ENCODE measurements at regions not wholly inside any gene's neighbourhood (a gene's known extent, or its start where the extent isn't known, plus 50 kb on each side); places are given as distances from the start of the nearest gene placed in this dataset.
"Not testable (repeated sequence)": the region's sequence is repeated elsewhere in the genome, so short reads cannot be mapped to it uniquely, and the experiment has no call there.

- no peak for DNase-seq
Measured at GRCh38 chr14:101251812-101252442, 309.4 kb upstream of the DIO3 start.

- DNase-seq: peak; percentile 10
Measured at GRCh38 chr14:101252443-101253214, 308.7 kb upstream of the DIO3 start.

DNA sequence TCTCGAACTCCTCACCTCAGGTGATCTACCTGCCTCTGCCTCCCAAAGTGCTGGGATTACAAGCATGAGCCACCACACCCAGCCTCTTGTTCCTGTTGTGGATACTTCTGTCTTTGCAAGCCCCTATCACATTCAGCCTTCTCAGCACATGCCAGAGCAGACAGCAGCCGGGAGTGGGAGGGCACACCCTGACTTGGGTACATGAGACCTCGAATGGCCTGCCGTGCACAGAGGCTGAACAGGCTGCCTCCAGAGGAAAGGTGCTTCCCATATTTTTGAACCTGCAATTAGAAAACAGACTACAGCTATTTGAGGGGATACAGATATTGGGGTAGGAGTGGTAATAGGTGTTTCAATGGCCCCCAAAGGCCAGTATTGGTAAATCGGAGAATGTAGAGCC, 307.3 kb upstream of the DIO3 start:
- DNase-seq: no peak

- peak; percentile 28 for DNase-seq
Measured at GRCh38 chr14:101254805-101255764, 306.2 kb upstream of the DIO3 start.

DNA sequence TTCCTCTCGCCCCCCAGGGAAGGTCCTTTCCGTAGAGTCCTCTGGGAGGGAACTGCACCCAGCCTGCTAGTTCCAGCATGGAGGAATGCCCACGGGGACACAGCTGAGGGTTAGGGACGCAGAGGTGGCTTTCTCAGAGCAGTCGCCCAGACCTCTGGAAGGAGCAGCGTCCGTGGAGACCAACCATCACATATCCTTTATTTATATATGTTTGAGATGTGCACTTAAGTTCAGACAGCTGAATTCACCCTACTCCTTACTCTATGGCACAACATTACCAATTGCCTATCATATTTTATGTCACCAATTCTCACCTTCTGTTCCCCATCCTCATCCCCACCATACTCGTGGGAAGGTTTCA, 305.6 kb upstream of the DIO3 start:
- no peak for DNase-seq

- no peak for DNase-seq
Measured at GRCh38 chr14:101256266-101256665, 305.0 kb upstream of the DIO3 start.

DNA sequence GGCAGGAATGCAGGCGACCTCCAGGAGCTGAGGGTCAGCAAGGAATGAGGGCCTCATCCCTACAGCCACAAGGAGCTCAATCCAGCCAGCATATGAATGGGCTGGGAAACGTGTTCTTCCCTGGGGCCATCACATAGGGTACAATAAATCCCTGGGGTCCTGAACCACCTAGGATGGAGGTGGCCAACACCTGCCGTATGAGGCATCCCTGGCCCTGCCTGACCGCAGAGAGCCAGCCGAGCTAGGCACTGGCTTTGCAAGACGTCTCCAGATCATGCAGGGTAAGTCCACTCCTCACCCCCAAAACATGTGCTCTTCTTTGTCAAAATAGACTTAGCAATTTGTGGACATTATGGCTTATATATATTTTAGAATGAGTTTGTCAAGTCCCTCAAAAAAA, 303.7 kb upstream of the DIO3 start:
- DNase-seq: no peak

DNA sequence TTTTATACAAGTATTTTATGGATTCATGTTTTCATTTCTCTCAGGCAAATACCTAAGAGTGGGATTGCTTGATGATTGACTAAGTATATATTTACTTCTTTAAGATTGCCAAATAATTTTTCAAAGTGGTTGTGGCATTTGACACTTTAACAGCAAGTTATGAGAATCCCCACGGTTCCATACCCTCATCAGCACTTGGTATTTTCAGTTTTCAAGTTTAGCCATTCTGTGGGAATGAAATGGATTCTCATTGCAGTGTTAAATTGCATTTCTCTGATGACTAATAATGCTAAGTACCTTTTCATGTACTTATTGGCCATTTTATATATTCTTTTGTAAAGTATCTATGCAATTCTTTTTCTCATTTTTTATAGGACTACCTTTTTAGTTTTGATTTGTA, 301.5 kb upstream of the DIO3 start:
- DNase-seq: no peak

- DNase-seq: not testable (repeated sequence)
Measured at GRCh38 chr14:101266441-101266840, 294.9 kb upstream of the DIO3 start.

DNA sequence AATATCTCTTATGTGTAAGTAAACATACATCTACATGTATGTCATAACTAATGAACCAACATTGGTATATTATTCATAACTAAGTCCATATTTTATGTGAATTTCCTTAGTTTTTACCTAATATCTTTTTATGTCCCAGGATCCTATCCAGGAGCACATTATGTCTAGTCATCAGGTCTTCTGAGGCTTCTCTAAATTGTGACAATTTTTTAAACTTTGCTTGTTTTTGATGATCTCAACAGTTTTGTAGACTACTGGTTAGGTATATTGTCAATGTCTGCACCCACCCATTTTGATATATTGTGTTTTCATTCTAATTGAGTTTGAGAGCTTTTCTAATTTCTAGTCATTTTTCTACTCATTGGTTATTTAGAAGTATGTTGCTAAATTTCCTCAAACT, 288.2 kb upstream of the DIO3 start:
- no peak for DNase-seq

GRCh38 chr14:101276309-101277091, 284.8 kb upstream of the DIO3 start:
- no peak for DNase-seq

- no peak for DNase-seq
Measured at GRCh38 chr14:101282418-101282817, 278.9 kb upstream of the DIO3 start.

GRCh38 chr14:101284711-101285110, 276.6 kb upstream of the DIO3 start:
- no peak for DNase-seq

DNA sequence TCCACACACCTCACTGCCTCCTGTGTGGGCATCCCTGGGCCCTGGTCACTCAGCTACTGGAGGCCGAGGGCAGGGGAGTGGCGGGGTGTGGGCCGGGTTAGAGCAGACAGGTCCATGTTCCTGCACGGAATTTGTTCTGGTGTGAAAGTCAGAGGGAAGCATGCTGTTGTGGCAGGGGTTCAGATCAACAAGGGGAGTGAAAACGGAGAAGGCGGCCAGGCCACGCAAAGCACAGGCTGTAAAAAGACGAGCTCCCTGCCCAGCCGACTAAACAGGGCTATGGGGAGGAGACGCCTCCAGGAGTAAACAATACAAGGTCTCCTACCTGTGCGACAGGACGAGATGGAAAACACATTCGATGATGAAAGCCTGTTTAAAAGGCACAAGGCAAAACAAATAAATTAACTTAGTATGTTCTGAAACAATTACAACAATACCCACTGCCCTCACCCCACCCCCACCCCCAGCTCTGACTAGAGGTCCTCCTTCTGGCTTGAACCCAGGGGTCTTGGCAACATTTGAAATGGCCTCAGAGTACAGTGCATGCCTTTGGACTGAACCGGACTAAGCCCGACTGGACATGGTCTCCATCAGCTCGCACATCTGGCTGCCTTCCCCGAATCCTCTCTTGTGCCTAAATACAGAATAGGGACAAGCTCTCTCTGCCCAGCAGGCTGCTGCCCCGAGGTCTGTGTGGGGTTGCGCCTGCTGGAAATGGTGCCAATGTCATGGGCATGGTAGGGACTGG, 274.9 kb upstream of the DIO3 start:
- no peak for DNase-seq

- no peak for DNase-seq
Measured at GRCh38 chr14:101288436-101289229, 272.7 kb upstream of the DIO3 start.

GRCh38 chr14:101289230-101289690, 272.0 kb upstream of the DIO3 start:
- no peak for DNase-seq

- DNase-seq: no peak
Measured at GRCh38 chr14:101289911-101290310, 271.4 kb upstream of the DIO3 start.

DNA sequence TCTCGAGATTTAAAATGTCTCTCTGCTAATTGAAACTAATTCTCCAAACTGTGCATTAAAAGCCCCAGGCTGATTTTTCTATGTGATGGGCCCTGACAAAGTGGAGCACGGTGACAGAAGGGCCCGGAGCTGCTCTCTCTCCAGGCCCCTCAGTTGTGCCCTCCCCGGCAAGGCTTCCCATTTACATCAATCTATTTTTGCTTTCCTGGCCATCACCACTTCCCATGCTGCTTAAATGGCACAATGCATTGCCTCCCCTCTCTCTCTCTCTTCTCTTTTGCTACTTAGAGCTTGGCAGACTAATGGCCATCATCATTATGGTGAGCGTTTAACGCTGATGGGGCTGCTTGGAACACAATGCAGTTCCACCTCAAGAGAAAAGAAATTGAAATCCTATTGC, 270.7 kb upstream of the DIO3 start:
- DNase-seq: no peak

DNA sequence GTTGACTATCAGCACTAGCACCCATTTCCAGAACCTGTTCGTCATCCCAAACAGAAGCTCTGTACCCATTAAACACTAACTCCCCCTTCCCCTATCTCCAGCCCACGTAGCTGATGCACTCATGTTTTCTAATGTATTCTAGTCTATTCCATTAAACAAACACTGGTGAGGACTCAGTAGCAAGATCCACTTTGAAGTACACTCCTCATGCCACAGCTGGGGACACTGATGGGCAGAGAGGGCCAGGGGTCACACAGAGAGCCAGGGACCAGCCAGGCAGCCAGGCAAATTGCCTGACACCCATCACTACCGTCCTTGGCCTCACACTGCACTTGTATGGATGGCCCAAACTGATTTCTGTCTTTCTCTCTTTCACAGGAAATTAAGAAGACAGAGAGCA, 269.9 kb upstream of the DIO3 start:
- DNase-seq: no peak

GRCh38 chr14:101292448-101292847, 268.8 kb upstream of the DIO3 start:
- DNase-seq: no peak

GRCh38 chr14:101293605-101294004, 267.7 kb upstream of the DIO3 start:
- no peak for DNase-seq

All from femur (tissue), 1 donor.